GM19043 (cell line): ENCODE measurements at regions not wholly inside any gene's neighbourhood (a gene's known extent, or its start where the extent isn't known, plus 50 kb on each side); places are given as distances from the start of the nearest gene placed in this dataset.

Experiments used
- ATAC-seq: cut with Tn5 transposase; IDR thresholded peaks from one replicate; pipeline ENCODE4 v1.9.1; 2021; ENCODE audit warnings: low read depth; ENCODE audit not compliant: unreplicated experiment

DNA sequence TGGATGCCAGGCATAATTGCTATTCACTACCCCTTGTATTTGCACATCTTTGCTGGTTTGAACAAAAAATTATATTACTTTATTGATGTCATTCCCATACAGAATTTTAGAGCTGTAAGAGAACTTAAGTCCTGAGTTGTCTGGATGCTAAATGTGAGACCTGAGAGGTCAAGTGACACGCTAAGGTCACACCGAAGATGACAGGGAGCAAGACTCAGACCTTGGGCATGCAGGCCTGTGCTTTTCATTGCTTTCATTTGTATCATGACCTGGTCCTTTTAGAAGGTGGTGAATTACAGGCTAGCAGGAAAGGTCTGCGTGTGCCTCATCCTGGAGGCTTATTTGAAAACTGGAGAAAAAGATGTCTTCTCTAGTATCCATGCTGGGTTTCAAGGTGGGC, 312.0 kb upstream of the RASGRP1 start:
- no peak for ATAC-seq

DNA sequence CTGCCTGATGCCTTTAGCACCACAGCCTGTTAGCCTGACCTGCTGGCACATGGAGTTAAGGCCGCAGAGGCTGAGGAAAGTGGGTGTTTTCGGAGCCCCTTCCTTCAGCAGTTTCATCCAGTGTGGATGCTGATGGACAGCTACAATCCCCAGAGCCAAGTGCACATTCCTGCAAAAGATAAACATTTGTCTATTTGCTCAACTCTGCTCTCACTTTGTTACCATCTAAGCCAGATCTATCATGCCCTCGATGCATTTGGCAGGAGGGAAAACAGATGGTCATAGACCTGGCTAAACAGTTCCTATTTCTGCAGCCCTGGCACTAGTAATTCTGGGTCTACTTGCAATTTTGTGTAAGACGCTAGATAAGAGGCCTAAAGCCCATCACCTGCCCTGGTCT, 312.9 kb upstream of the RASGRP1 start:
- ATAC-seq: no peak

DNA sequence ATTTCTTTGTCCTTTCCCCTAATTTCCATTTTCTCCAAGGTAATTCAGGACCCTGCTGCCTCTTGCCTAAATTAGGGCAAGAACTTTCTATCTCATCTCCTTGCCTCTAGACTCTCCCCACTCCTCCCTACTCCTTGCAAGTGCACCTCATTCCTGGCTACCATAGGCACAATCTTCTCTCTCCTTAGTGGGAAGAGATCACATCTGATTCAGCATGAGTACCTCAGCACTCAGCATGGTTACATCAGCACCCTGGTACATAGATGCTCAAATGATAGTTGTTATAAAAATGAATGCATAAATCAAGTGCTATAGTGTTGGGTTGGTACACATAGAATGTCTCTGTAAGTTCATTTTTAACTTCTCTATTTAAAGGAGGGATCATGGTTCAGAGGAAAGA, 313.4 kb upstream of the RASGRP1 start:
- no peak for ATAC-seq

DNA sequence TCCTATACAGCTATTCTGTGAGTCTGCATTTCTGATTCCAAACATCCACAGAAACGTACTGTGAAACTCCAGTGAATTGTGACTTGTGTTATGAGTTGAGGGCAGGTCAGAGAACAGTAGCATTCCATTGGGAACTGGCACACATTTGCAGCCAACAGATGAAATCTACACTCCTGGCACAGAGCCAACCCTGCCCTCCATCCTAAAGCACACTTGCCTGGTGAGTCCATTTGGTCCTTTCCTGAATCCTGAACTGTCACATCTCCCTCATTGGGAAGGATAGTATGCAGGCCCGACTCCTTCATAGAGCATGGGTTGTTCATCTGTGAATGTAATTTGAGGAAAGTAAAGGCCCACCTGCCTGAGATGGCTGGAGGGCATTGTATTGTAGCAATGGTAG, 314.3 kb upstream of the RASGRP1 start:
- ATAC-seq: no peak

DNA sequence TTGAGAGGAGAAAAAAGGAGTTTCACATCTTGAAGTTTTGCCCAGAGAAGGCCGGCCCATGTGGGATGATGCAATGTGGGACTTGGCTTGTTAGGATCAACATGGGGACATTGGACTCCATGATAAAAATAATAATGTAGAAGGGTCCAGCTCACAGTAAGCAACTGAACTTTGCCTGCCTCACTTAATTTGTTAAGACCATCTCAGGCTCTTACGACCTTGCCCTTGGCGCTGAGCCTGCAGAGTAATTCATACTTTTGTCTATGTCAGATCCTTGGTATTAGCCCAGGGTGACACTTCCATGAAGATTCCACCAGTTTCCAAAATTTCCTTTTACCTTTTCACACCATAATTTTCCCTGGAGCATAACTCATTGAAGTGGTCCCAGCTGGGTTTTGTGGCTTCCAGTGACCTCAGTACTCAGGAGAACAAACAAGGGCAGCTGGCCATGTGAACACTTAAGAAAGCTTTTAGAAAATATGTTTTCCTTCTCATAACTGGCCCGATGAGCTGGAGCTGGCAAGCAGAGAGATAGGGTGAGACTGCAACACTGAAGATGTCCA, 315.4 kb upstream of the RASGRP1 start:
- no peak for ATAC-seq

DNA sequence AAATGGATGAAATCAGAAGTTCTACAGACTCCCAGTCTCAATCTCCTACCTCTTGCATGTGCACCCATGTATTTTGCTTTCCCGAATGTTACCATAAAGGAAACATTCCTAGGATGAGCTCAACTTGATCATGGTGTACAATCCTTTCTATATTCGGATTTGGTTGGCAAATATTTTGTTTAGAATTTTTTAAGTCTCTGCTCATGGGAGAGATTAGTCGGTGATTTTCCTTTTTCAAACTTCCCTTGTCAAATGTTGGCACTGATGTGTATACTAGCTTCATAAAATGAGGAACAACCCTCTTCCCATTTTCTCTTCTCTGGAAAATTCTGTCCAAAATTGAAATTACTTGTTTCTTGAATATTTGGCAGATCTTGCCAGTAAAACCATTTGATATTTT, 317.6 kb upstream of the RASGRP1 start:
- no peak for ATAC-seq

DNA sequence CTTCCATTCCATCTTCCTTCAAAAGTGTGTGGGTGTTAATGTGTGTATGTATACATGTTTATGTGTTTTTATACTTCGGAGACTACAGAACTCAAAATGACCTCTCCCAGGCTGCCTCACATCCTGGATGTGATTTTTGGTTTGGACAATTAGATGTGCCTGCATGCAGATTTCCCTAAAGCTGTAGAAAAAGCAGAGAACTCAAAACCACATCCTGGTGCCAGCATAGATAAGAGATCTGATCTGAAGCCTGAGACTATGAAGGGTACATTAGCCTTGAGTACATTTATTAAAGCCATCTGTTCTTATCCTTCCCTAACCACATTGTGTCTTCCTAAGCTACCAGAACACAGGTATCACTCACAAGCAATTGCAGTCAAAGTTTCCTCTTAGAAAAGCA, 319.4 kb upstream of the RASGRP1 start:
- no peak for ATAC-seq

DNA sequence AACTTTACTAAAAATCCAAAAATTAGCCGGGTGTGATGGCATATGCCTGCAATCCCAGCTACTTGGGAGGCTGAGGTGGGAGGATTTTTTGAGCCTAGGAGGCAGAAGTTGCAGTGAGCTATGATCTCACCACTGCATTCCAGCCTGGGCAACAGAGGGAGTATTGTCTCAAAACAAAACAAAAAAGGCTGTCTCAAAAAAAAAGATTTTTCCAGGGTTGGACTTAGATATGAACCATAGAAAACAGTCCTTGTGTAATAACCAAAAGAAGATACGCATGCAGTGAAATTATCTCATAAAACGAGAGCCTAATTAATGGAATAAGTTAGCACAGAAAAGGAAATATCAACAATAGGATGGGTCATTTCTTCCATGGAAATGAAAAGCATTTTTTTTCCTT, 320.4 kb upstream of the RASGRP1 start:
- no peak for ATAC-seq

DNA sequence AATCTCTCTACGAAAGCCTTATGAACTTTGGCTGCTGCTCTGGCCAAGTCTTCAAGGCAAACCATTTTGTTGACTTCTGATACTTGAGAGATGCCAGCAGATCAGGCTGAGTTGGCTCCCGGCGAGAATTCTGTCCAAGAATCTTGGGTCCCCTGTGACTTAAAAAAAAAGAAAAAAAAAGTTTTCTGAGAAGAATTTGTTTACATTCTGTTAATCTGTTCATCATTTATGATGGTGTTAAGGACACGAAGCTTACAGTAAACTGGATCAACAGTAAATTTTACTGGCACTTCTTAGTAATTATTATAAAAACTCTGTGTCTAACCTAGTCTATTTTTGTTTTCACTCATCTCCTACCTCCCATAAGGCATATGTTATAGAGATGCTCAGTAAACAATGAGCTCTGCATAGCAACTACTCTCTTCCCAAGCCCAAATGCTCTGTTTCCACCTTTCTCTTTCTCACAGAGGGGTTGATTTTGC, 320.9 kb upstream of the RASGRP1 start:
- no peak for ATAC-seq

DNA sequence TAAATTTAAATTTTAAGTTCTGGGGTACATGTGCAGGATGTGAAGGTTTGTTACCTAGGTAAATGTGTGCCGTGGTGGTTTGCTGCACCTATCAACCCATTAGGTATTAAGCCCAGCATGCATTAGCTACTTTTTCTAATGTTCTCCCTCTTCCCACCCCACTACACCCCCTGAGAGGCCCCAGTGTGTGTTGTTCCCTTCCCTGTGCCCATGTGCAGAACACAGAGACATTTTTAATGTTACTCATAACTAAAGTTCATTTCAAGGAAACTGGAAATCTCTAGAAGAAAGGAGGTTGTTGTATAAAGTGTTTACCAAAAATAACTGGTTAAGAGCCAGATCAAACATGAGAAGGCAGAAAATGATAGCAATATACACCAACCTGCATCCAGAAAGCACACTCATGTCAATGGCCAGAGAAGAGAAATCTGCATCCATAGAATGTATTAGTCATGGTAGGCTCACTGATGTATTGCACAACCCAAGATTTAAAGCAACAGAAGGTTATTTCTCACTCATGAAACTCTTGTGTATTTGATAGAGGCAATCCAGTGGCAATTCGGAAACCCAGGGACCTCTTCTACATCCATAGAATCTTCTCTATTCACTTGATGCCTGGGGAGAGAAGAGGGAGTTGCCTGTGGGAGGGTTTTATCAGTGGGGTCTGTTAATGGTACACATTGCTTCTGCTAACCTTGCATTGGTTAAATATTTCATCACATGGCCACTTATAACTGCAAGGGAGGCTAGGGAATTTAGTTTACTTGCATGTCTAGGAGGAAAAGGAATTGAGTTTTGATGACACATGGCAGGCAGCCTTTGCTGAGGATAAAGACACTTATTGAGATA, 321.9 kb upstream of the RASGRP1 start:
- no peak for ATAC-seq

DNA sequence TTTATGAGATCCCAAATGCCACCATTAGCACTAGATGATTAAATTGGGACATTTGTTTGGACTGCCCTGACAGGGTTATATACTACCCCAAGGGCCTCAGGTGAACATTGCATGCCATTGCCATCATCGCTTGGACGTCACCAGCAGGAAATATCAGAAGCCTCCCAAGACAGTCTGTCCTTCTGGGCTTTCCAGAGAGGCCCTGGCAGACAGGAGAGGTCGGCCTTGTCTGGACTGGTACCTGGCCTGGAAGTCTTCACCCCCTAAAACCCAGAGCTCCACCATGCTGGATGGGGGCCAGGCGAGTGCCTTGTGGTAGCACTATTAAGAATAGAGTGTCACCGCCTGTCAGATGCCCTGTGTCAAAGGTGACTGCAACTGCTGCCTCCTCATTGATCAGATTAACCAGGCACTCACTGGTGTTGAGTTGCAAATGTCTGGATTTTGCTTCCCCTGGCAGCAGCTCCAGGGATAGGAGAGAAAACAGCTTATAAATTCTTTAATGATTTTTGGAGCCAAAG, 324.1 kb upstream of the RASGRP1 start:
- ATAC-seq: no peak

DNA sequence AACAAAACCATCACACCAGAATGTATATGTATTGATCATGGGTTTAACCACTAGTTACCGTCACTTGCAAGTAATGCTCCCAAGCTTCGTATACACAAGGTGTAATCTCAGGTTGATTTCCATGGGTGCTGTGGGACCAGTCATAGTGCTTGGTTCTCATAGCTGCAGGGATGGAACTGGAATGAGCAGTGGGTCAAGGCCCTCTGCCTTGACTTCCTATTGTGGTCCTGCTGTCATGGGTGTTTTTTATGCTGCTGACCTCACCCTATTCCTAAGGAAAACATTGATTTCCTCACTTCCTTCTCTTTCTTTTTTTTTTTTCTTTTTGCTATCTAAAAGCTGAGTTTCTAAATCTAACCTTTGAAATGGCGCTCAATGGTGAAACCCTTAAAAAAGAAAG, 325.6 kb upstream of the RASGRP1 start:
- no peak for ATAC-seq

DNA sequence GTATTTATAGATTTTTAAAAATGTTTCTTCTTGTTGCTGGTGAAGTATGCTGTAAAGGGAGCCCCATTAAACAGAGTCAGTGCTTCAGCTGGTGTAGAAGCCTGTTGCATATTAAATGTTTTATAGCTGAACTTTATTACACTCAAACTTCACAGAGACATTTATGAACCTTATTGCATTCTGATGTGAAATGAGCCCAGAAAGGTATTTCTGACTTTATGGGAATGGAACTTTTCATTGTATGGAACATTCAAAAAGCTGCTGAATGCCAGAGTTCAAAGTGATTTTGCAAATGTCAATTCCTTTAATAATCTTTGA, 329.3 kb upstream of the RASGRP1 start:
- no peak for ATAC-seq

DNA sequence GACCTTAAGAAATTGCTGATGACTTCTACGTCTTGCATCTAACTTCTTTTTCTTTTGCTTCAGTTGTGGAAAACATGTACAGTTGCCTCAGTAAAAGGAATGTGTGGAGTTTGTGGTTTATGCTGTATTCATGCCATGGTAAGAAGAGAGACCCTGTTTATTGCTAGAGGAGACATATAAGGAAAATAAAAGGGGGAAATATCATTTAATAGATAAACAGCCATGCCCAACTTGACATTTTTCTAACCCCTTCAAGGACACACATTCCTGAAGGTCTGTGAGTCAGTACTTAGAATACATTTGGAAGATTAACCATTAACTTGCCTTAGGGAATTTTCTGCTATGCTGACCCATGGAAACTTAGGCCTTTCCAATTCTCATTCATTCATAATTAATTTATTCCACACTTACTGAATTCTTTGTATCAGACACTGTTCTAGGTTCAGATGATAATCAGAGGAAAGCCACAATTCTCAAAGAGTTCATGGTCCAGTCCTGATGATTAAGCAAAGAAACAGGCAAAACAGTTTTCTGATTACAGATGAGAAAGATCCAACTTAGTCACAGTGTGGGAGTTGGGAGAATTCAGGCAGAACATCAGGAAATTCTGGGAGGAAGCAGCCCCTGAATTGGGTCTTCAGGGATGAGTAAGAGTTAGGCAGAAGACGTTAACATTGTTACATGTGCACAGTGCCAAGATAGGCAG, 329.8 kb upstream of the RASGRP1 start:
- ATAC-seq: no peak

DNA sequence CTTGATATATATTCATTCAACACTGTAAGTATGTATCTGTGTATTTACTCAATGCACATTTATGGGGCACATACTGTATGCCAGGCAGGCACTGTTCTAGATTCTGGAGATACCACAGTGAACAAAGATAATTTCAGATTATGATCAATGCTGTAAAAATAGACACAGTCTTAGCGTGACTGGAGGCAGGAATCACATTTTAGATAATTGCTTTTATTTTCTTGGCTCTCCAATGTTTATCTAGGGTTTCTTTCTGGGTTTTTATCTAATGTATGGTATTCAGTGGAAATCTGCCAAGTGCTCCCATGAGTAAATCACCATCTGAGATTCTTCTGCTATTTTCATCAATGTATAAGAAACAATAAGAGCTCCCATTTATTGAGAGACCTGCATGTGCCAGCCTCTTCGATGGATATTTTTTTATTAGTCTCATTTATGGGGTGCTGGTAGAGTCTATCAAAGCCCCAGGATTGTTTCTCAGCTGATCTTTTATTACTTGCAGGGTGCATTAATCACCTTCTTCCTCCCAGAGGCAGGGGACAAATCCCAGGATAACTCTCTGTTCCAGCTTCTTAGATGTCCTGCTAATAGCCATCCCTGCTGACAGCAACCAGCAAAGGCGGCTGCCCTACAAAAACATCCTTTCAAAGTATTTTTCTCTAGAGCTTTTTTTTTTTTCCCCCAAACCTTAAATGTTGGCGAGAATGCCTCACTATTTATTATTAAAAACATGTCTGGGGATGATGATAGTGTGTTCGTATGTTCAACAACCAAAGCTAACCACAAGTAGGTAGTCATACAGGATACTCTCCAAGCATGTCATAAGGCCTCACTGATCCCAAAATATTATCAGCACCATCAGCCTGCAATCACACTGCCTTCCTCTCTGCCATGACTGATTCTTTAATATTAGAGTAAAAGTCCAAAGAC, 331.0 kb upstream of the RASGRP1 start:
- ATAC-seq: no peak

DNA sequence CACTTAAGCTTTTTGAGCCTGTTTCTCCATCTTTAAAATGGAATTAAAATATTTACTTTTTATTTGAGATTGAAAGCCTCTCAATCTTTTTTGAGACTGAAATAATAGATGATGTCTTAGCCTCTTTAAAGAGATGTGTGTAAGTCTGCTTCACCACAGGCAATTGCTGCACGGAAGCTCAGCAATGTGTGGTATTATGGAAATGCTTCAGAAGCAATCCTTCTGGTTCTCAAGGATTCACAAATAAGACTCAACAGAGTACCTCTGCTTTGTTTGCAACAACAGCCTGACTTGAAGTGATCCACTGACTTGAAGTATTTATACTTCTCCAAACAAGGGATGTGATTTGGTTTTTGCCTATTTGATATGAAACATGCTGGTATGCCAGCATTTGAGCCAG, 332.0 kb upstream of the RASGRP1 start:
- ATAC-seq: no peak

DNA sequence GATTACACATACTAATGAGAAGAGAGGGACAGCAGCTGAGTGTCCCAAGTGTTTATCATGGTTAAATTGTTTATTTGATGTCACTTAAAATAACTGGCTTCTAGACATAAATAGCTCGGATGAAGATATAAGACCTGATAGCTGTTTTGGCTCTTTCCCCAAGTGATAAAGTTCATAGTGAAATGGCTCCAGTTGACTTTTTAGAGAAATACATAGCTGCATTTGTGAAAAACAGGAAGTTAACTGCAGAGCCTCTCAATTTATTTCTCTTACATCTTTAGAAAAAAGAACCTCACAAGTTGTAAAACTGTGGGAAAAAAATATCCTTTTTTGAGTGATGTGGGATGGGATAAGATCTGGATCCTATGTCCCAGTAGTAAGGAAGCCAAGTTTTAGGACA, 332.9 kb upstream of the RASGRP1 start:
- ATAC-seq: no peak

DNA sequence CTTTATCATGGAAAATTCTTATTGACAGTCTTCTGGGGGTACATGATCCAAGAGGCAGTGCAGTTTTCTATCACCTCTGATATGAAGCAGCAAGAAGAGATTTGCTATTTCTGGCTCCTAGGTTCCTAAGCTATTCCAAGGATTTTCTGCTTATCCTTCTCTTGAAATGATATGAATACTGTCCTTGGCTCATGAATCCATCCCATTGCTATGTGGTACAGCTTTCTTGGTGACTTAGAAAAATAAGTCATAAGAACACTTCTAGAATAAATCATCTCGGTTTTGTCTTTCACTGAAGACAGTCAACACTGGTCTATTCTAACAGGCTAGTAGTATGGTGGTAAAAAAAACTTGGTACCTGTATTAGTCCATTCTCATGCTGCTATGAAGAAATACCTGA, 333.6 kb upstream of the RASGRP1 start:
- ATAC-seq: no peak

DNA sequence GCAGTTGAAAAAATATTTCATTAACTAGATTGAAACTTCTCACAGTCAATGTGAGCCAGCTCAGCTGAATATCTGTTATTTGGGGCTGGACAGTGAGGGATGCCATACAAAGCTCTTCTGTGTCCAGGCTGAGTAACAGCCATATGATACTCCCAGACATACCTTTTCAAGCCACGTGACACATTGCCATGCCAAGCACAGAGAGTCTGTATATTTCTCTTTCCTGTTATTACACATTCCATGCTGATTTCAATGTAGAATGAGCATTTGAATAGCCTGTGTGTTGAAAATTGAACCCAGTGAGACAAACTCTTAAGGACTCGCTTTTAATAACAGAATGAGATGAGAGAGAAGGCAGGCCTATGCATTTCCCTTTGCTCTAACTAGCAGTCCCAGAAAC, 334.7 kb upstream of the RASGRP1 start:
- ATAC-seq: no peak

DNA sequence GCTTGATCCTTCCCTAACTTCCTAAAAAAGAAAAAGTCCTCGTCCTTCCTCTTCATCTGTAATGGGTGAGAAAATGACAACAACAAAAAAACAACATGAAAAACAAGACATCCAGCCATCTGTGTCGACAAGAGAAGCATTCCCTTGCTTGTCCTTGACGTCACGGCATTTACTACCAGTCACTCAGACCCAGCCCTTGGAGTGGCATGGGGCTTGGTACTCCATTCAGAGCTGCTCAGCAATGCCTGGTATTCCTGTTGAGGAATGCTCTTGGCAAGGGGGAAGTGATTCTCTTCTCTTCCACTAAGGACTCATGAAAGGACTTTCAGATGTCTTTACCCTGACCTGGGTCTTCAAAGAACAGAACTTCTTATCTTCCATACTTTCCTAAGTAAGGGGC, 339.7 kb upstream of the RASGRP1 start:
- no peak for ATAC-seq

DNA sequence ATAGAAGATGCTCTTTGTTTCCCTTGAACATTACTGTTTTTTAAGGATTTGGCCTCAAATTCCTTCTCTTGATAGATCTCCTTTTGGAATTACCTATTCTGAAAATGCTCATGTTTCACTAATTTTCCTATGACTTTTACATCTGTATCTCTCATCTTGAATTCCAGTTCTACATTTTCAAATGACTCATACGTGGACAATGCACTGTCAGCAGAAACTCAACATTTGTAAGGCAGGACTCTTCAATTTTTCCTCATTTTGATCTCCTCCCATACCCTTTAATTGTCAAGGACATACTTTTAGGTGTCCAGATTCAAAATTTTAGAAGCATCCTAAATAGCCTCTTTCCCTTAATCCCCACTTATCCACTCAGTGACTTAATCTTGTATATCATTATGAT, 341.0 kb upstream of the RASGRP1 start:
- ATAC-seq: no peak
